Thymus (tissue), 11 donors: ENCODE measurements at regions not wholly inside any gene's neighbourhood (a gene's known extent, or its start where the extent isn't known, plus 50 kb on each side); places are given as distances from the start of the nearest gene placed in this dataset.
"Not testable (repeated sequence)": the region's sequence is repeated elsewhere in the genome, so short reads cannot be mapped to it uniquely, and the experiment has no call there.

Source experiments
- DNase-seq, 9 donors: peaks; one replicate each; pipeline ENCODE4 v3.0.0-alpha.2; 2013; ENCODE audit warnings: low spot score in 9 of 9, low read depth in 6 of 9, missing footprints in 1 of 9
- H3K27ac ChIP-seq, 2 donors: one replicate each; pipeline ENCODE4 v1.5.1; 2013; ENCODE audit warnings: control low read depth in 1 of 2, low read depth in 1 of 2, low read length in 1 of 2, mild to moderate bottlenecking in 1 of 2, moderate library complexity in 1 of 2
- H3K27me3 ChIP-seq, 2 donors: one replicate each; pipeline ENCODE4 v1.5.1; 2013; ENCODE audit warnings: low read length in 1 of 2; ENCODE audit not compliant: control insufficient read depth in 2 of 2, insufficient read depth in 1 of 2
- H3K36me3 ChIP-seq, 2 donors: one replicate each; pipeline ENCODE4 v1.5.1; 2013; ENCODE audit warnings: low read length in 1 of 2, mild to moderate bottlenecking in 1 of 2, moderate library complexity in 1 of 2; ENCODE audit not compliant: control insufficient read depth in 2 of 2, insufficient read depth in 2 of 2
- H3K4me1 ChIP-seq, 2 donors: one replicate each; pipeline ENCODE4 v1.5.1; 2013; ENCODE audit warnings: low read length in 2 of 2; ENCODE audit not compliant: control insufficient read depth in 2 of 2, insufficient read depth in 2 of 2
- H3K4me3 ChIP-seq, 2 donors: one replicate each; pipeline ENCODE4 v1.5.1; 2013; ENCODE audit warnings: low read length in 2 of 2, control low read depth in 1 of 2, mild to moderate bottlenecking in 1 of 2
- H3K9me3 ChIP-seq, 2 donors: one replicate each; pipeline ENCODE4 v1.5.1; 2013; ENCODE audit warnings: low read length in 1 of 2, mild to moderate bottlenecking in 1 of 2; ENCODE audit not compliant: control insufficient read depth in 2 of 2, insufficient read depth in 1 of 2
- WGBS: extraction: QIAGEN DNeasy Blood & Tissue Kit; methylation state at CpG from one replicate; pipeline ENCODE4 v1.1.7; 2013; 5-methylcytosine and 5-hydroxymethylcytosine counted together
- donor health status: healthy.

DNA sequence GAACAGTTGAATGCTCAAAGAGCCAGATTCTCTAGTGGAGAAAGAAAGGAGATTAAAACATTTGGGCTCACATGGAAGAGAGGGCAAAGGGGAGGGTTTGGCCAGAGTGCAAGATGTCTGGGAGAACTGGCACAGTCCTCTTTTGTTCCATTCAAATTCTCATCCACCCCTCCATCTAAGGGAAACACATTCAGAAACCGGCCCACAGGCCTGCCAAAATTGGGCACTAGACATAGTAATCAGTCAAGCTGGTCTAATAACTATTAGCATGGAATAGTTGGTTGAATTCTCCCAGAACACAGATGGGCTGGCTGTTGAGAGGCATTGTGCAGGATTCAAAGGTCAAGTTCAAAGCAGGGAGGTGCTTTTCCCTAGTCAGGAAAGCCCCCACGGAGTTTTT, 341.4 kb upstream of the IRAK1BP1 start:
- H3K9me3 ChIP-seq, result no peaks in the 10 kb centered on the region
- WGBS, result 81% methylated on average over 2 of the region's 2 CpGs

GRCh38 chr6:78526432-78526831, 340.9 kb upstream of the IRAK1BP1 start:
- Histone ChIP-seq H3K4me1 (no peaks in the 10 kb centered on the region), H3K4me3 (no peak overlapping the region), H3K9me3 (no peaks in the 10 kb centered on the region), H3K27ac (no peak overlapping the region), H3K27me3 (no peaks in the 10 kb centered on the region), H3K36me3 (no peaks in the 10 kb centered on the region)
- DNase-seq, result no peak
- 95% methylated on average over 3 of the region's 3 CpGs for WGBS

More for the DNA sequence above, 341.4 kb upstream of the IRAK1BP1 start:
- H3K4me3 ChIP-seq, result no peak overlapping the region
- H3K4me1 ChIP-seq, result no peaks in the 10 kb centered on the region
- H3K27me3 ChIP-seq, result no peaks in the 10 kb centered on the region
- DNase-seq, result no peak
- H3K27ac ChIP-seq, result no peak overlapping the region
- no peaks in the 10 kb centered on the region for H3K36me3 ChIP-seq

DNA sequence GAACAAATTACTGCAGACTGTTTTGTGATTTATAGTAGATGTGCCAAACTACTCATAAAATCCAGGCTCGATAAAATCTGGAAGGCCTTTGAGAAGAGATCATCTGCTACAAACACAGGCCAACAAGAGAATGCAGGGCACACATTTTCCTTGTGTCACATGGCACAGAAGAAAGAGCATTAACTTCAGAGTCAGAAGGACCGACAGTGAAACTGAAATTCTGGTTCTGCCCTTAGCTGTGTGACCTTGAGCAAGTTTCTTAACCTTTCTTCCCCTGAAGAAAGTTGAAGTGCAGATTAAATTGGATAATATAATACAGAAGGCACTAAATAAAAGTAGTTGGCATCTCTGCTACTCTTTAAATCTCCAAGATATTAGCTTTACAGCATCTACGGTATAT, 338.4 kb upstream of the IRAK1BP1 start:
- H3K27me3 ChIP-seq, result no peaks in the 10 kb centered on the region
- WGBS, result 93% methylated on average over 3 of the region's 3 CpGs
- no peak overlapping the region for H3K27ac ChIP-seq
- H3K9me3 ChIP-seq, result no peaks in the 10 kb centered on the region
- no peaks in the 10 kb centered on the region for H3K4me1 ChIP-seq
- no peaks in the 10 kb centered on the region for H3K36me3 ChIP-seq
- DNase-seq, result no peak
- H3K4me3 ChIP-seq, result no peak overlapping the region

DNA sequence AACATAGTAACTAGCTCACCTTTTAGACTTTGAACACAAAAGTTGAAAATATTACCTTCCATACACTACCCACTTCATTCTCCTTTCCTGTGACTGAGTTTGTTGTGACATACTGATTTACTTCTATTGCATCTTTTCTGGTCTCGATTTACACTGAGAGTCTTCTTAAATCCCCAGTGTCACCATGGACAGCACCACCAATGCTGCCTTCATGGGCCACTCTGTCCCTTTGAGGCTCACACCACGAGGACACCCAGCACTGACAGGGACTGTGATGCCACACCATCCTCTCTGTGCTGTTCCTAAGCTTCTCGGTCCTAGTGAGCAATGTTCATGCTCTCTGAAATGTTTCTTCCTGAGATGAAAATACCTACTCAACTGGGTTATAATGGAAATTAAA, 337.1 kb upstream of the IRAK1BP1 start:
- DNase-seq, result no peak
- Histone ChIP-seq H3K4me1 (no peaks in the 10 kb centered on the region), H3K27me3 (no peaks in the 10 kb centered on the region), H3K9me3 (no peaks in the 10 kb centered on the region), H3K36me3 (no peaks in the 10 kb centered on the region), H3K27ac (no peak overlapping the region), H3K4me3 (no peak overlapping the region)
- 68% methylated on average over 3 of the region's 3 CpGs for WGBS

DNA sequence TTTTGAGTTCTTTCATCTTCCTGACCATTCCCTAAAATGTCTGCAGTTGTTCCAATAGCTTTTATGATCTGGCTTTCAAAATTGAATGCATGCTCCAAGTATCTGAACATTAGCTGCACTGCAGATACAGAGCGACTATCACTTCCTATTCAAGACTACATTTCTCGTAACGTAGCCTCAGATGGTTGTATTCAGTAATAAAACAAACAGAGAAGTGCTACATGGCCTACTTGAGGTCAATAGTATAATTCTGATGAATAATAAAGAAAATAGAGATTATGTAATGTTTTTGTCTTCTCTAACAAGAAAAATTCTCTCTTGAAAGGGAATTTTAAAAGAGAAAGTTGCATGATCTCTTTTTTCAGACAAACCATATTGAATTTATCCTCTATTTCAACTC, 333.9 kb upstream of the IRAK1BP1 start:
- H3K36me3 ChIP-seq, result no peaks in the 10 kb centered on the region
- no peaks in the 10 kb centered on the region for H3K27me3 ChIP-seq
- H3K9me3 ChIP-seq, result no peaks in the 10 kb centered on the region
- no peaks in the 10 kb centered on the region for H3K4me1 ChIP-seq
- 97% methylated on average over 3 of the region's 3 CpGs for WGBS
- no peak overlapping the region for H3K27ac ChIP-seq
- no peak overlapping the region for H3K4me3 ChIP-seq
- DNase-seq, result no peak

GRCh38 chr6:78533876-78534275, 333.5 kb upstream of the IRAK1BP1 start:
- no peaks in the 10 kb centered on the region for H3K36me3 ChIP-seq
- H3K4me1 ChIP-seq, result no peaks in the 10 kb centered on the region
- H3K27ac ChIP-seq, result no peak overlapping the region
- H3K9me3 ChIP-seq, result no peaks in the 10 kb centered on the region
- H3K4me3 ChIP-seq, result no peak overlapping the region
- no peak for DNase-seq
- H3K27me3 ChIP-seq, result no peaks in the 10 kb centered on the region

DNA sequence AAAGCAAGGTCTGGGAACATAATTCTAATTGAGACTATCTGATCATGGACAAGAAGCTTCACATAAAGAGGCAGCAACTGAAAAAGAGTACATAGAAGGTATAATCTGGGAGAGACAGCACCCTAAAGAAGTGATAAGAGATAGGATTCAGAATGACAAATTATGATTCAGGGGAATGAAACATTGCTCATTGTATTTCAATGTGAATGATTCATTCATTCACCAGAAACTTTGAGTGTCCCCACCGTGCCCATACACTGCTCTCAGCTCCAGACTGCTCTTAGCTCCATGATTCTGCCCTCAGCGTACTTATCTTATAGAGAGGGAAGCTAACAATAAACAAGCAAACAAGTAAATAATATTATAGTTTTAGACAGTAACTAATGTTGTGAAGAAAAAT, 329.3 kb upstream of the IRAK1BP1 start:
- H3K9me3 ChIP-seq, result peaks cover 0 to 2% of the 10 kb centered on the region in 2 donors
- H3K36me3 ChIP-seq, result no peaks in the 10 kb centered on the region
- 90% methylated on average over 2 of the region's 2 CpGs for WGBS
- no peak for DNase-seq
- no peak overlapping the region for H3K4me3 ChIP-seq
- no peak overlapping the region for H3K27ac ChIP-seq
- H3K27me3 ChIP-seq, result no peaks in the 10 kb centered on the region
- H3K4me1 ChIP-seq, result no peaks in the 10 kb centered on the region

DNA sequence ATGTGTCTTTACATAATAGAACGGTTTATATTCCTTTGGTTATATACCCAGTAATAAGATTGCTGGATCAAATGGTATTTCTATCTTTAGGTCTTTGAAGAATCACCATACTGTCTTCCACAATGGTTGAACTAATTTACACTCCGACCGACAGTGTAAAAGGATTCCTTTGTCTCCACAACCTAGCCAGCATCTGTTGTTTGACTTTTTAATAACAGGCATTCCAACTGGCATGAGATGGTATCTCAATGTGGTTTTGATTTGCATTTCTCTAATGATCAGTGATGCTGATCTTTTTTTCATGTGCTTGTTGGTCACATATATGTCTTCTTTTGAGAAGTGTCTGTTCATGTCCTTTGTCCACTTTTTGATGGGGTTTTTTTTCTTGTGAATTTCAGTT, 319.7 kb upstream of the IRAK1BP1 start:
- not testable (repeated sequence) for H3K36me3 ChIP-seq, H3K4me3 ChIP-seq, H3K9me3 ChIP-seq, H3K27me3 ChIP-seq, H3K4me1 ChIP-seq, H3K27ac ChIP-seq, DNase-seq
- 97% methylated on average over 3 of the region's 3 CpGs for WGBS

GRCh38 chr6:78551361-78551760, 316.0 kb upstream of the IRAK1BP1 start:
- WGBS, result 91% methylated on average over 2 of the region's 2 CpGs

GRCh38 chr6:78552435-78552834, 314.9 kb upstream of the IRAK1BP1 start:
- H3K36me3 ChIP-seq, result no peaks in the 10 kb centered on the region
- H3K27me3 ChIP-seq, result no peaks in the 10 kb centered on the region
- no peak for DNase-seq
- H3K4me1 ChIP-seq, result no peaks in the 10 kb centered on the region
- peaks cover 0 to 7% of the 10 kb centered on the region in 2 donors for H3K9me3 ChIP-seq
- WGBS, result 97% methylated on average over 3 of the region's 3 CpGs
- no peak overlapping the region for H3K27ac ChIP-seq
- no peak overlapping the region for H3K4me3 ChIP-seq

More at GRCh38 chr6:78551361-78551760, 316.0 kb upstream of the IRAK1BP1 start:
- Histone ChIP-seq H3K4me1 (no peaks in the 10 kb centered on the region), H3K36me3 (no peaks in the 10 kb centered on the region), H3K4me3 (no peak overlapping the region), H3K9me3 (peaks cover 0 to 6% of the 10 kb centered on the region in 2 donors), H3K27me3 (no peaks in the 10 kb centered on the region), H3K27ac (no peak overlapping the region)
- DNase-seq, result no peak
